ENCODE measurements at regions not wholly inside any gene's neighbourhood (a gene's known extent, or its start where the extent isn't known, plus 50 kb on each side); places are given as distances from the start of the nearest gene placed in this dataset.

- H3K4me3 ChIP-seq (ENCODE audit: extremely low read depth, insufficient read depth, low read length, poor library complexity, severe bottlenecking): no peak overlapping the region
- no peak overlapping the region for H3K27ac ChIP-seq (ENCODE audit: low read depth, low read length, severe bottlenecking)
- no peaks in the 10 kb centered on the region for H3K36me3 ChIP-seq (ENCODE audit: control insufficient read depth, insufficient read depth, low read length)
- peaks cover 23% of the 10 kb centered on the region for H3K4me1 ChIP-seq (ENCODE audit: control insufficient read depth, insufficient read depth, low read length, poor library complexity, severe bottlenecking)
- WGBS, 2 experiments (ENCODE audit: insufficient coverage in 2 of 2): 67 to 84% methylated on average over 2 of the region's 3 CpGs
- H3K9me3 ChIP-seq (ENCODE audit: control insufficient read depth, low read length): no peaks in the 10 kb centered on the region
Measured at GRCh38 chr15:39403640-39404117, 177.2 kb upstream of the THBS1 start.

GRCh38 chr15:39404767-39405181, 176.1 kb upstream of the THBS1 start:
- H3K27ac ChIP-seq (ENCODE audit: low read depth, low read length, severe bottlenecking): peak overlapping the region; percentile 61
- WGBS, 2 experiments (ENCODE audit: insufficient coverage in 2 of 2): 56 to 82% methylated on average over 5 of the region's 5 CpGs
- H3K4me3 ChIP-seq (ENCODE audit: extremely low read depth, insufficient read depth, low read length, poor library complexity, severe bottlenecking): no peak overlapping the region
- no peaks in the 10 kb centered on the region for H3K9me3 ChIP-seq (ENCODE audit: control insufficient read depth, low read length)
- H3K4me1 ChIP-seq (ENCODE audit: control insufficient read depth, insufficient read depth, low read length, poor library complexity, severe bottlenecking): peaks cover 23% of the 10 kb centered on the region
- H3K36me3 ChIP-seq (ENCODE audit: control insufficient read depth, insufficient read depth, low read length): no peaks in the 10 kb centered on the region

DNA sequence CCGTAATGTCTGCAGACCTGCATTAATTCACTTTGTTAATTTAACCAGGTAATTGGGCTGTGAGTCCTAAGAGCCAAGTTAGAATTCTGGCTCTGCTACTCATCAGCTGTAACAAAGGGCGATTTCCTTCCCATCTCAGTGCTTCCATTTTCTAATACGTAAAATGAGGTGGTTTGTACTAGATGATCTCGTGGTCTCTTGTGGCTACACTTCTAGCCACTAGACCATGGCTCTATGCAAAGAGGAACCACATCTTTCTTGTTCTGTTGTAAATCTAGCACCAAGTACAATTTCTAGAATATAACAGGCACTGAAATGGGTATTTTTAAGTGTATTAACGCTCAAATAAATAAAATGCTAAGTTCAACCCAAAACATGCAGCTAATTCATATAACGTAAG, 174.4 kb upstream of the THBS1 start:
- no peaks in the 10 kb centered on the region for H3K36me3 ChIP-seq (ENCODE audit: control insufficient read depth, insufficient read depth, low read length)
- 97 to 100% methylated on average over 2 to 3 of the region's 6 CpGs for WGBS, 2 experiments (ENCODE audit: insufficient coverage in 2 of 2)

DNA sequence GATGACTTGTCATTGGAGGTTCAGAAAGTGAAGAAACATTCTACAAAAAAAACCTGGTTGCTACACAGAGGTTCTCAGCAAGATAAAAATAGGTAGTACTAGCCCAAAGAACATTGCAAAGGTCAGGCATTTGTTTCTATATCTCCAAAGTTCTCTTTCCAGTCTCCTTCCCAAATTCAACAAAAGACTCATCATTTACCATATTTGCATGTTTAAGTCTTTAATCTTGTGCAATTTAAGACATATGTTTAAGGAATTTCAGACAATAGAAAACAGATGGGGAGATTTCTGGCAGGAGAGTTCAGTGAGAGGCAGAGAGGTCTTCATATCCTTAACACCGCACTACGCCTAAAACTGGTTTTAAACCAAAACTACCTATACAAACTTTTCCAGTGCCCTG, 173.8 kb upstream of the THBS1 start:
- no peak overlapping the region for H3K4me3 ChIP-seq (ENCODE audit: extremely low read depth, insufficient read depth, low read length, poor library complexity, severe bottlenecking)
- H3K36me3 ChIP-seq (ENCODE audit: control insufficient read depth, insufficient read depth, low read length): no peaks in the 10 kb centered on the region
- H3K27ac ChIP-seq (ENCODE audit: low read depth, low read length, severe bottlenecking): no peak overlapping the region
- H3K4me1 ChIP-seq (ENCODE audit: control insufficient read depth, insufficient read depth, low read length, poor library complexity, severe bottlenecking): peaks cover 23% of the 10 kb centered on the region
- no peaks in the 10 kb centered on the region for H3K9me3 ChIP-seq (ENCODE audit: control insufficient read depth, low read length)
- no CpG with 5 or more reads among the region's 2 CpGs for WGBS, 2 experiments (ENCODE audit: insufficient coverage in 2 of 2)

More for the DNA sequence above, 174.4 kb upstream of the THBS1 start:
- no peak overlapping the region for H3K4me3 ChIP-seq (ENCODE audit: extremely low read depth, insufficient read depth, low read length, poor library complexity, severe bottlenecking)
- H3K4me1 ChIP-seq (ENCODE audit: control insufficient read depth, insufficient read depth, low read length, poor library complexity, severe bottlenecking): peaks cover 23% of the 10 kb centered on the region
- no peaks in the 10 kb centered on the region for H3K9me3 ChIP-seq (ENCODE audit: control insufficient read depth, low read length)
- no peak overlapping the region for H3K27ac ChIP-seq (ENCODE audit: low read depth, low read length, severe bottlenecking)

DNA sequence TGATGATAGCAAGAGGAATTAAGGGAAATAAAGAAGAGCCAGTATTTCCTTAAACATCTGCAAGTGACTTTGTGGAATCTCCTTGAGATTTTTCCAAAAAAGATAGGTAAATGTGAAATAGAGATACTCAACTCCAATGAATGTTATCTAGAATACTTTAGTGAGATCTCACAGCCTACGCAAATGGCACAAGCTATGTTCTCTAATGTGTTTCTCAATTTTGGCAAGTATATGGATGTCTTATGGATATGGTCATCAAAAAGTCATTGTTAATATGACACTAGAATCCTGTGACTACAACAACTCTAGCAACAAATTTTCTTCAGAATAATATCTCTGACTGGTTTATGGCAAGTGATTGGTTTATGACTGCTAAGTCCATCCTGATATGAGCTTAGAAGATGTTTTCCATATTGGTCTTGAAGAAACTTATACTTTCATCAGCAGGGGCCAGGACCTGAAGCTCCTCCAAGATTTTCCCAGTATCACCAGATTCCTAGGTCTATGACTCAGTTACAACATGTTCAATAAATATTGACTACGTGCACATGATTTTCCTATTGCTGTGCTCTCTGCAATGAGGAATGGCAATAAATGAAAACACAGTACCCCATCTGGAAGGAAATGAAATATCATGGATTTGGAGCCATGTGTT, 170.9 kb upstream of the THBS1 start:
- no peak overlapping the region for H3K4me3 ChIP-seq (ENCODE audit: extremely low read depth, insufficient read depth, low read length, poor library complexity, severe bottlenecking)
- no peaks in the 10 kb centered on the region for H3K36me3 ChIP-seq (ENCODE audit: control insufficient read depth, insufficient read depth, low read length)
- no peaks in the 10 kb centered on the region for H3K9me3 ChIP-seq (ENCODE audit: control insufficient read depth, low read length)
- 80% methylated on average over 1 of the region's 2 CpGs; no CpG with 5 or more reads in 1 of the 2 experiments for WGBS, 2 experiments (ENCODE audit: insufficient coverage in 2 of 2)
- no peak overlapping the region for H3K27ac ChIP-seq (ENCODE audit: low read depth, low read length, severe bottlenecking)
- peaks cover 9% of the 10 kb centered on the region for H3K4me1 ChIP-seq (ENCODE audit: control insufficient read depth, insufficient read depth, low read length, poor library complexity, severe bottlenecking)

DNA sequence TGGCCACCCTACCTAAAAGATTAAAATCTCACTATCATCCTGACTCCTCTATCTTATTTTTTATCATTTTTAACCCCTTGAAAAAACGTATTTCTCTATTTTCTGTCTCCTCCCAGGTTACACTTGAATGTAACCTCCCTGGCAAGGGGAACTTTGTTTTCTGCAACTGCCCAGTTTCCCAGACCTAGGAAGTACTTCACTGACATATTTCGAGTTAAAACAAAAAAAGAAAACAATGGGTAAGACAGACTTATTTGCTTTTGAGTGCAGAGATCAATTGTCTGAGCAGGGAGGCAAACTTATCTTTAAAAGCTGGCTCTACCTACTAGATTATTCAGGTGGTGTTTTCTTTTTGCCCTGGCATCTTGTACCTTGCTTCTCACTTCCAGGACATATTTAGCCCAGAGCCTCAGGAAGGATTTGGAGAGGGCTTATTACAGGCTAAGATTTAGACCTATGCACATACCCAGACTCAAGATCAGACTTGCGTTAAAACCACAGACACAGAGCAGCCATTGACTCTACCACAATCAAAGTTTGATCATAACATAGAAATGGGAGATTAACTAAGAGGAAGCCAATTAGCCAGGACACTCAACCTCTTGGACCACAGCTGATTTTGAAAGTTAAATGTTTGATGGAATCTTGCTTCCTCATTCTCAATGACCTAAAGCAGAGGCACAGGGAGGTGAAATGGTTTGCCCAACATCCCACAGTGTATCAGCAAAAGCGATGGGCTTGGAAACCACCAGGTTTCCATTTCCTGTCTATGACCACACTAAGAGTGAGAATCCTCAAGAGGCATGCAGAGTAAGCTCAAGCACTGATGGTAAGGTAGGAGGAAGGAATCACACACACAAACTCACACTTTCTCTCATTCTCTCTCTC, 169.5 kb upstream of the THBS1 start:
- Histone ChIP-seq H3K36me3 (ENCODE audit: control insufficient read depth, insufficient read depth, low read length) (no peaks in the 10 kb centered on the region), H3K9me3 (ENCODE audit: control insufficient read depth, low read length) (peaks cover 9% of the 10 kb centered on the region), H3K4me3 (ENCODE audit: extremely low read depth, insufficient read depth, low read length, poor library complexity, severe bottlenecking) (no peak overlapping the region), H3K27ac (ENCODE audit: low read depth, low read length, severe bottlenecking) (no peak overlapping the region), H3K4me1 (ENCODE audit: control insufficient read depth, insufficient read depth, low read length, poor library complexity, severe bottlenecking) (no peaks in the 10 kb centered on the region)
- 75 to 92% methylated on average over 1 to 3 of the region's 4 CpGs for WGBS, 2 experiments (ENCODE audit: insufficient coverage in 2 of 2)

DNA sequence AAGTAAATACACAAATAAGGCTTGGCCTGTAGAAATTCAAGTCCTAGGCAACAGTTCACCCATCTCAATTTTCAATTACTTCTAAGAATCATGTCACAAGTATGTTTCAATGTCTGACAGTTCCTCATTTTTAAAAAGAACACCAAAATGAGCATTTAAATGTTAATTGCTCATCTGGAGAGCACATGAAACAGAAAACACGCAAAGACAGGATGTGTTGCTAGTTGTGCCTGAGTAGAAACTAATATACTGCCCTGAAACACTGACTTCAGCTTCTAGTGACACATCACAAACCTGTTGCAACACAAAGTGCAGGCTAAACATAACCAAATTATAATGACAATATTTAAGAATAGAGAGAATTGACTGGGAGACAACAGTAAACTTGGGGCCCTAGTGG, 167.3 kb upstream of the THBS1 start:
- H3K36me3 ChIP-seq (ENCODE audit: control insufficient read depth, insufficient read depth, low read length): no peaks in the 10 kb centered on the region
- H3K9me3 ChIP-seq (ENCODE audit: control insufficient read depth, low read length): peaks cover 14% of the 10 kb centered on the region
- WGBS, 2 experiments (ENCODE audit: insufficient coverage in 2 of 2): 80% methylated on average over 1 of the region's 1 CpG; no CpG with 5 or more reads in 1 of the 2 experiments
- no peaks in the 10 kb centered on the region for H3K4me1 ChIP-seq (ENCODE audit: control insufficient read depth, insufficient read depth, low read length, poor library complexity, severe bottlenecking)
- no peak overlapping the region for H3K27ac ChIP-seq (ENCODE audit: low read depth, low read length, severe bottlenecking)
- H3K4me3 ChIP-seq (ENCODE audit: extremely low read depth, insufficient read depth, low read length, poor library complexity, severe bottlenecking): no peak overlapping the region

DNA sequence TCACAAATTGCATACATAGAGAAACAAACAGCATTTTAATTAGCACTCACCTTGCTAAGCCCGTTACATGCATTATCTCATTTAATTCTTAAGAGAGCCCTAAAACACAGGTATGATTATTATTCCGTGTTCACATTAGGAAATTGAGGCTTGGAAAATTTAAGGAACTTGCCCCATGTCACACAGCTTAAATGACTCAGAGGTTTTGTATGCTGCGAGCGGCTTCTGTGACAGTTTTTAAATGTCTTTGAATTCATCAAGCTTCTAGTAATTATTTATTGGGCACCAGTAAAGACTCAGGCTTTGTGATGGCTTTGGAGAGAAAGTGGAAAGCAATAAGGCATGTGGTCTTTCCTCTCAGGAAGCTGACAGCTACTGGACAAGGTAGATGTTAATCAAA, 166.7 kb upstream of the THBS1 start:
- Histone ChIP-seq H3K4me1 (ENCODE audit: control insufficient read depth, insufficient read depth, low read length, poor library complexity, severe bottlenecking) (no peaks in the 10 kb centered on the region), H3K4me3 (ENCODE audit: extremely low read depth, insufficient read depth, low read length, poor library complexity, severe bottlenecking) (no peak overlapping the region), H3K9me3 (ENCODE audit: control insufficient read depth, low read length) (peaks cover 14% of the 10 kb centered on the region), H3K27ac (ENCODE audit: low read depth, low read length, severe bottlenecking) (no peak overlapping the region), H3K36me3 (ENCODE audit: control insufficient read depth, insufficient read depth, low read length) (no peaks in the 10 kb centered on the region)
- WGBS, 2 experiments (ENCODE audit: insufficient coverage in 2 of 2): 92 to 96% methylated on average over 2 to 3 of the region's 4 CpGs

DNA sequence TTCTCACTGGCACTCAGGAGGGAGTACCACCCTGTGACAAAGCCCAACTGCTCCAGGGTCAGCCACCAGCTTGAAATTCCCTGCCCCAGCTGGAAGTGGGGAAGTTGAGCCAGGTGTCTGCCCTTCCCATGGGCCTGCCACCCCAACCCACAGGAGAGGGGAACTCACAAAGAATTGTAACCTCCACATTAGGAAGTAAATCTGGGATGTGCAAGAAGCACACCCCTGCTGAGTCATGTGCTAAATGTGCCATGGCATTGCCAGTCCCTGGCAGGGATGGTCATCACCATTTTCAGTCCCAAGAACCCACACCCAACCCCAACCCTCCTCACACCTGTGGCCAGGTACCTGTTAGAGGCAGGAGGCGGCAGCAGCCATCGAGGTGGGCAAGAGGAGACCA, 165.2 kb upstream of the THBS1 start:
- no peak overlapping the region for H3K27ac ChIP-seq (ENCODE audit: low read depth, low read length, severe bottlenecking)
- peaks cover 5% of the 10 kb centered on the region for H3K4me1 ChIP-seq (ENCODE audit: control insufficient read depth, insufficient read depth, low read length, poor library complexity, severe bottlenecking)
- H3K4me3 ChIP-seq (ENCODE audit: extremely low read depth, insufficient read depth, low read length, poor library complexity, severe bottlenecking): no peak overlapping the region
- peaks cover 14% of the 10 kb centered on the region for H3K9me3 ChIP-seq (ENCODE audit: control insufficient read depth, low read length)
- WGBS, 2 experiments (ENCODE audit: insufficient coverage in 2 of 2): 100% methylated on average over 1 of the region's 2 CpGs; no CpG with 5 or more reads in 1 of the 2 experiments
- no peaks in the 10 kb centered on the region for H3K36me3 ChIP-seq (ENCODE audit: control insufficient read depth, insufficient read depth, low read length)

GRCh38 chr15:39416258-39416657, 164.6 kb upstream of the THBS1 start:
- no peak overlapping the region for H3K4me3 ChIP-seq (ENCODE audit: extremely low read depth, insufficient read depth, low read length, poor library complexity, severe bottlenecking)
- WGBS, 2 experiments (ENCODE audit: insufficient coverage in 2 of 2): 93 to 98% methylated on average over 4 of the region's 4 CpGs
- no peaks in the 10 kb centered on the region for H3K36me3 ChIP-seq (ENCODE audit: control insufficient read depth, insufficient read depth, low read length)
- peaks cover 14% of the 10 kb centered on the region for H3K9me3 ChIP-seq (ENCODE audit: control insufficient read depth, low read length)
- no peak overlapping the region for H3K27ac ChIP-seq (ENCODE audit: low read depth, low read length, severe bottlenecking)
- H3K4me1 ChIP-seq (ENCODE audit: control insufficient read depth, insufficient read depth, low read length, poor library complexity, severe bottlenecking): peaks cover 5% of the 10 kb centered on the region

All from mesodermal cell (in vitro differentiated cells).